WTC11 (cell line): ENCODE measurements at regions not wholly inside any gene's neighbourhood (a gene's known extent, or its start where the extent isn't known, plus 50 kb on each side); places are given as distances from the start of the nearest gene placed in this dataset.
A peak's percentile ranks its signal among the peaks of the same experiment; 100 is the strongest.

Source experiments
- ATAC-seq: fragments of 200-7000 bp; cut with Tn5 transposase; 2 replicates; pipeline ENCODE4 v1.10.0; 2021; ENCODE audit warnings: mild to moderate bottlenecking, moderate library complexity
- CTCF ChIA-PET: fragments of 300-600 bp; sonication (Branson Sonifier 250); formaldehyde crosslinking; loops from one replicate; lab custom pipeline; 2021; ENCODE audit warnings: antibody characterized with exemption; lab: Charles Lee
- POLR2A ChIA-PET: fragments of 350-600 bp; sonication (Branson Sonifier 250); formaldehyde crosslinking; loops from one replicate; lab custom pipeline; 2021; ENCODE audit warnings: antibody characterized with exemption; lab: Charles Lee
- DNase-seq: peaks from one replicate; pipeline ENCODE4 v3.0.0; 2021; ENCODE audit warnings: low spot score
- H3K27ac Mint-ChIP-seq: 2 replicates; pipeline ENCODE4 v1.8.0; 2021; ENCODE audit warnings: mixed read lengths
- H3K27me3 Mint-ChIP-seq: 2 replicates; pipeline ENCODE4 v1.8.0; 2021; ENCODE audit warnings: low read depth, mild to moderate bottlenecking, moderate library complexity, mixed read lengths
- H3K36me3 Mint-ChIP-seq: 2 replicates; pipeline ENCODE4 v1.8.0; 2021; ENCODE audit warnings: mixed read lengths
- H3K4me1 Mint-ChIP-seq: 2 replicates; pipeline ENCODE4 v1.8.0; 2022; ENCODE audit warnings: mixed read lengths
- H3K4me3 Mint-ChIP-seq: 2 replicates; pipeline ENCODE4 v1.8.0; 2021; ENCODE audit warnings: mild to moderate bottlenecking, moderate library complexity, mixed read lengths
- H3K9me3 Mint-ChIP-seq: 2 replicates; pipeline ENCODE4 v1.8.0; 2021; ENCODE audit warnings: mixed read lengths
- AR ChIP-seq: fragments of 250-450 bp; sonication (Bioruptor Pico); IDR thresholded peaks from 2 replicates; pipeline ENCODE4 v1.9.0; 2021; ENCODE audit warnings: mild to moderate bottlenecking
- ATF1 ChIP-seq: sonication (generic); formaldehyde crosslinking; IDR thresholded peaks from 2 replicates; pipeline ENCODE4 v1.8.1; 2023; ENCODE audit warnings: mild to moderate bottlenecking, moderate library complexity, missing genetic modification reagents
- E2F1 ChIP-seq: sonication (generic); formaldehyde crosslinking; IDR thresholded peaks from 2 replicates; pipeline ENCODE4 v1.8.0; 2022; ENCODE audit warnings: mild to moderate bottlenecking, missing genetic modification reagents
- ELF4 ChIP-seq: sonication (generic); formaldehyde crosslinking; IDR thresholded peaks from 2 replicates; pipeline ENCODE4 v1.8.1; 2022; ENCODE audit warnings: low read depth, mild to moderate bottlenecking, moderate library complexity, missing genetic modification reagents
- FOXK1 ChIP-seq: sonication (generic); formaldehyde crosslinking; IDR thresholded peaks from 2 replicates; pipeline ENCODE4 v1.8.0; 2022; ENCODE audit warnings: mild to moderate bottlenecking, moderate library complexity, missing genetic modification reagents
- HMGA2 ChIP-seq: fragments of 250-450 bp; sonication (Bioruptor Pico); IDR thresholded peaks from 2 replicates; pipeline ENCODE4 v1.4.0; 2021; ENCODE audit warnings: mild to moderate bottlenecking, moderate library complexity
- KAT7 ChIP-seq: sonication (generic); formaldehyde crosslinking; IDR thresholded peaks from 2 replicates; pipeline ENCODE4 v1.8.1; 2023; ENCODE audit warnings: missing genetic modification reagents, mild to moderate bottlenecking, borderline replicate concordance
- MYBL2 ChIP-seq: sonication (generic); formaldehyde crosslinking; IDR thresholded peaks from 2 replicates; pipeline ENCODE4 v1.8.1; 2023; ENCODE audit warnings: mild to moderate bottlenecking, moderate library complexity, missing genetic modification reagents
- PRRX2 ChIP-seq: fragments of 250-450 bp; sonication (Bioruptor Pico); IDR thresholded peaks from 2 replicates; pipeline ENCODE4 v1.8.0; 2021; ENCODE audit warnings: mild to moderate bottlenecking
- SMAD3 ChIP-seq: sonication (generic); formaldehyde crosslinking; IDR thresholded peaks from 2 replicates; pipeline ENCODE4 v1.8.0; 2022; ENCODE audit warnings: missing genetic modification reagents, mild to moderate bottlenecking, borderline replicate concordance
- SMAD4 ChIP-seq: sonication (generic); formaldehyde crosslinking; IDR thresholded peaks from 2 replicates; pipeline ENCODE4 v1.8.0; 2022; ENCODE audit warnings: mild to moderate bottlenecking, missing genetic modification reagents
- ZBTB21 ChIP-seq: sonication (generic); formaldehyde crosslinking; IDR thresholded peaks from 2 replicates; pipeline ENCODE4 v1.8.1; 2023; ENCODE audit warnings: mild to moderate bottlenecking, missing genetic modification reagents, borderline replicate concordance
- ZNF532 ChIP-seq: fragments of 250-450 bp; sonication (Bioruptor Pico); IDR thresholded peaks from 2 replicates; pipeline ENCODE4 v1.9.0; 2021; ENCODE audit warnings: mild to moderate bottlenecking, borderline replicate concordance
- TF ChIP-seq, protein P1 (sequence below): sonication (generic); formaldehyde crosslinking; IDR thresholded peaks from 2 replicates; pipeline ENCODE4 v1.8.0; 2023; ENCODE audit warnings: mild to moderate bottlenecking, missing genetic modification reagents
- TF ChIP-seq, protein P2 (sequence below): sonication (generic); formaldehyde crosslinking; IDR thresholded peaks from 2 replicates; pipeline ENCODE4 v1.8.1; 2022; ENCODE audit warnings: mild to moderate bottlenecking, moderate library complexity, missing genetic modification reagents
- TF ChIP-seq, protein P3 (sequence below): fragments of 200-600 bp; IDR thresholded peaks from 2 replicates; pipeline ENCODE4 v1.8.0; 2022; ENCODE audit warnings: antibody characterized with exemption

DNA sequence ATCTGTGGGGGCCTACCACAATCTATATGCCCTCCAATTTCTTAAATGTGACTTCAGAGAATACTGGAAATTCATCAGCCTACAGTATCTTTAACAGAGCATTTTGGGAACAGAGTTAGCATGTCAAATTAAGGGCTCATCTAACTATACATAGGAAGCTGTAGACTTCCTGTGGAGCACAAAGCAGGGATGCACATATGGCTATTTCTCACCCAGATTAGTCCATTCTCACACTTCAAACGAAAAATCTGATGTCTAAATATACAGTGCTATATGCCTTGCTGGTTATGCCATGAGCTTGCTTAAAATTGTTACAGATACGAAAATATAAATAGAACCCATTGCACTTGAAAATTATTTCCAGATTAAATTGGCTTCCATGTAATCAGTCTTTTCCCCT is 1922.8 kb downstream of the MRPL39 start:
- DNase-seq (no peak), ATAC-seq (no peak)
- no peaks in the 10 kb centered on the region for H3K36me3 Mint-ChIP-seq
- no peaks in the 10 kb centered on the region for H3K9me3 Mint-ChIP-seq
- peaks cover 26% of the 10 kb centered on the region for H3K4me1 Mint-ChIP-seq
- H3K27ac Mint-ChIP-seq: no peak overlapping the region
- POLR2A ChIA-PET: no interaction called here
- TF ChIP-seq ZBTB21 (no peak), PRRX2 (CRISPR knock-in tag) (no peak), MYBL2 (CRISPR knock-in tag) (no peak), ATF1 (no peak), SMAD3 (CRISPR knock-in tag) (no peak), FOXK1 (CRISPR knock-in tag) (no peak)
- TF ChIP-seq, all 79 proteins: peak for 0
- no peaks in the 10 kb centered on the region for H3K27me3 Mint-ChIP-seq
- no peak overlapping the region for H3K4me3 Mint-ChIP-seq
- CTCF ChIA-PET: no interaction called here

DNA sequence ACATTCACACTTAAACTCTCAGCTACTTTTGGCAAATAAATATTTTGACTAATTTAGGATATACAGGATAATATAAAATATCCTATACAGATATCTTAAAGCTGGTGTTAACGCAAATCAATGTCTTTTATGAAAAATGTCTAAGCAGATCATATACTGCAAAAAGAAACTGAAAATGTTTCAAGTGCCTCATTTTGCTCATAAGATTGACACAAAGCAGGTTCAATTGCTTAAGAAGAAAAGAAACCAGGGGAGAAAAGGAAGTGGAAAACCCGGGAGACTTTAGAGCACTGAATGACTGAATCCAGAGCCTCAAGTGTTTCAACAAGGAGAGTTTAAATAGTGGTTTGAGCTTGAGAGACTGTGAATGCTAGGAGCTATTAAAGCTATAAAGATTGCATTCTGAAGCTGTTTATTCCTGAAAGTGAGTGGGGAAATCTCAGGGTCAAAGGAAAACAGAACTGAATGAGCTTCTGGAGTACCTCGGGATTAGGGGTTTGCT is 1943.0 kb downstream of the MRPL39 start:
- CTCF ChIA-PET: no interaction called here
- Mint-ChIP-seq H3K36me3 (no peaks in the 10 kb centered on the region), H3K4me1 (peaks cover 6% of the 10 kb centered on the region), H3K27ac (peak overlapping the region; percentile 87), H3K27me3 (no peaks in the 10 kb centered on the region; the same call in 1 of the 2 replicates), H3K4me3 (no peak overlapping the region), H3K9me3 (no peaks in the 10 kb centered on the region)
- ATAC-seq (peak; percentile 51), DNase-seq (no peak)
- TF ChIP-seq, protein P1, sequence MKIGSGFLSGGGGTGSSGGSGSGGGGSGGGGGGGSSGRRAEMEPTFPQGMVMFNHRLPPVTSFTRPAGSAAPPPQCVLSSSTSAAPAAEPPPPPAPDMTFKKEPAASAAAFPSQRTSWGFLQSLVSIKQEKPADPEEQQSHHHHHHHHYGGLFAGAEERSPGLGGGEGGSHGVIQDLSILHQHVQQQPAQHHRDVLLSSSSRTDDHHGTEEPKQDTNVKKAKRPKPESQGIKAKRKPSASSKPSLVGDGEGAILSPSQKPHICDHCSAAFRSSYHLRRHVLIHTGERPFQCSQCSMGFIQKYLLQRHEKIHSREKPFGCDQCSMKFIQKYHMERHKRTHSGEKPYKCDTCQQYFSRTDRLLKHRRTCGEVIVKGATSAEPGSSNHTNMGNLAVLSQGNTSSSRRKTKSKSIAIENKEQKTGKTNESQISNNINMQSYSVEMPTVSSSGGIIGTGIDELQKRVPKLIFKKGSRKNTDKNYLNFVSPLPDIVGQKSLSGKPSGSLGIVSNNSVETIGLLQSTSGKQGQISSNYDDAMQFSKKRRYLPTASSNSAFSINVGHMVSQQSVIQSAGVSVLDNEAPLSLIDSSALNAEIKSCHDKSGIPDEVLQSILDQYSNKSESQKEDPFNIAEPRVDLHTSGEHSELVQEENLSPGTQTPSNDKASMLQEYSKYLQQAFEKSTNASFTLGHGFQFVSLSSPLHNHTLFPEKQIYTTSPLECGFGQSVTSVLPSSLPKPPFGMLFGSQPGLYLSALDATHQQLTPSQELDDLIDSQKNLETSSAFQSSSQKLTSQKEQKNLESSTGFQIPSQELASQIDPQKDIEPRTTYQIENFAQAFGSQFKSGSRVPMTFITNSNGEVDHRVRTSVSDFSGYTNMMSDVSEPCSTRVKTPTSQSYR (CRISPR knock-in tag): no peak
- TF ChIP-seq ATF1: no peak
- no peak for TF ChIP-seq ELF4 (CRISPR knock-in tag)
- TF ChIP-seq, protein P2, sequence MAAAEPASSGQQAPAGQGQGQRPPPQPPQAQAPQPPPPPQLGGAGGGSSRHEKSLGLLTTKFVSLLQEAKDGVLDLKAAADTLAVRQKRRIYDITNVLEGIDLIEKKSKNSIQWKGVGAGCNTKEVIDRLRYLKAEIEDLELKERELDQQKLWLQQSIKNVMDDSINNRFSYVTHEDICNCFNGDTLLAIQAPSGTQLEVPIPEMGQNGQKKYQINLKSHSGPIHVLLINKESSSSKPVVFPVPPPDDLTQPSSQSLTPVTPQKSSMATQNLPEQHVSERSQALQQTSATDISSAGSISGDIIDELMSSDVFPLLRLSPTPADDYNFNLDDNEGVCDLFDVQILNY (CRISPR knock-in tag): no peak
- TF ChIP-seq KAT7 (CRISPR knock-in tag): no peak
- no peak for TF ChIP-seq SMAD4 (CRISPR knock-in tag)
- POLR2A ChIA-PET: no interaction called here

DNA sequence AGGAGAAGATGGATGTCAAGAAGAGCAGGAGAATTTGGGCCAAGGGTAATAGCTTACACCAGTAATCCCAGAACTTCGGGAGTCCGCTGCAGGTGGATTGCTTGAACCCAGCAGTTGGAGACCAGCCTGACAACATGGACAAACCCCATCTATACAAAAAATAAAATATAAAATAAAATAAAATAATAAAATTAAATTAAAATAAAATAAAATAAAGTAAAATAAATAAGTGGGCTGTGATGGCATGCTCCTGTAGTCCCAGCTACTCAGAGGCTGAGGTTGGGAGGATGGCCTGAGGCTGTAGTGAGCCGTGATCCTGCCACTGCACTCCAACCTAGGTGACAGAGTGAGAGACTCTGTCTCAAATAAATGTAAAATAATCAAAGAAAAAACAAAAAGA is 1946.7 kb downstream of the MRPL39 start:
- Mint-ChIP-seq H3K27ac (no peak overlapping the region), H3K27me3 (no peaks in the 10 kb centered on the region; the same call in 1 of the 2 replicates), H3K4me3 (no peak overlapping the region), H3K9me3 (no peaks in the 10 kb centered on the region), H3K4me1 (peaks cover 6% of the 10 kb centered on the region), H3K36me3 (no peaks in the 10 kb centered on the region)
- CTCF ChIA-PET: no interaction called here
- TF ChIP-seq HMGA2 (CRISPR knock-in tag) (peak; percentile 95), E2F1 (no peak)
- POLR2A ChIA-PET: no interaction called here
- DNase-seq: no peak
- no peak for ATAC-seq

GRCh38 chr21:23644768-23645167 is 1962.5 kb downstream of the MRPL39 start:
- ATAC-seq (no peak), DNase-seq (no peak)
- Mint-ChIP-seq H3K27ac (no peak overlapping the region), H3K4me3 (no peak overlapping the region), H3K9me3 (peaks cover 4% of the 10 kb centered on the region), H3K36me3 (no peaks in the 10 kb centered on the region), H3K4me1 (no peaks in the 10 kb centered on the region), H3K27me3 (peaks cover 4% of the 10 kb centered on the region; the same call in 1 of the 2 replicates)
- ChIA-PET POLR2A (interaction anchor here (0.6 kb wide), 2 partner anchors 17 to 451 kb away, joined by 3 to 4 read pairs; no protein-coding TSS in a partner anchor), CTCF (no interaction called here)
- TF ChIP-seq AR (CRISPR knock-in tag): no peak
- TF ChIP-seq ZNF532 (CRISPR knock-in tag): no peak
- TF ChIP-seq, protein P3, sequence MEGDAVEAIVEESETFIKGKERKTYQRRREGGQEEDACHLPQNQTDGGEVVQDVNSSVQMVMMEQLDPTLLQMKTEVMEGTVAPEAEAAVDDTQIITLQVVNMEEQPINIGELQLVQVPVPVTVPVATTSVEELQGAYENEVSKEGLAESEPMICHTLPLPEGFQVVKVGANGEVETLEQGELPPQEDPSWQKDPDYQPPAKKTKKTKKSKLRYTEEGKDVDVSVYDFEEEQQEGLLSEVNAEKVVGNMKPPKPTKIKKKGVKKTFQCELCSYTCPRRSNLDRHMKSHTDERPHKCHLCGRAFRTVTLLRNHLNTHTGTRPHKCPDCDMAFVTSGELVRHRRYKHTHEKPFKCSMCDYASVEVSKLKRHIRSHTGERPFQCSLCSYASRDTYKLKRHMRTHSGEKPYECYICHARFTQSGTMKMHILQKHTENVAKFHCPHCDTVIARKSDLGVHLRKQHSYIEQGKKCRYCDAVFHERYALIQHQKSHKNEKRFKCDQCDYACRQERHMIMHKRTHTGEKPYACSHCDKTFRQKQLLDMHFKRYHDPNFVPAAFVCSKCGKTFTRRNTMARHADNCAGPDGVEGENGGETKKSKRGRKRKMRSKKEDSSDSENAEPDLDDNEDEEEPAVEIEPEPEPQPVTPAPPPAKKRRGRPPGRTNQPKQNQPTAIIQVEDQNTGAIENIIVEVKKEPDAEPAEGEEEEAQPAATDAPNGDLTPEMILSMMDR: no peak
